Transverse colon (tissue), 4 donors: ENCODE measurements at regions not wholly inside any gene's neighbourhood (a gene's known extent, or its start where the extent isn't known, plus 50 kb on each side); places are given as distances from the start of the nearest gene placed in this dataset.

Source experiments
- DNase-seq: peaks from one replicate; pipeline ENCODE4 v3.0.0-alpha.2; 2019
- H3K27ac ChIP-seq, 4 donors: fragments of 200-600 bp; sonication (generic); 2 replicates each; pipeline ENCODE4 v1.5.1; 2016 to 2018; ENCODE audit warnings: inconsistent platforms in 4 of 4
- H3K27me3 ChIP-seq: fragments of 200-600 bp; sonication (generic); 2 replicates; pipeline ENCODE4 v1.5.1; 2017; ENCODE audit warnings: inconsistent platforms
- H3K36me3 ChIP-seq, 4 donors: fragments of 200-600 bp; sonication (generic); 2 replicates each; pipeline ENCODE4 v1.5.1; 2017 to 2019; ENCODE audit warnings: inconsistent platforms in 4 of 4
- H3K4me1 ChIP-seq, 4 donors: fragments of 200-600 bp; sonication (generic); 2 replicates each; pipeline ENCODE4 v1.5.1; 2017 to 2020; ENCODE audit warnings: inconsistent platforms in 4 of 4
- H3K4me3 ChIP-seq, 4 donors: fragments of 200-600 bp; sonication (generic); 1 replicate in 1 of 4; 2 replicates in 3 of 4; pipeline versions ENCODE4 v1.5.1 to v1.6.1; 2017 to 2019; ENCODE audit warnings: inconsistent platforms in 4 of 4
- H3K9me3 ChIP-seq, 2 donors: fragments of 200-600 bp; sonication (generic); 2 replicates each; pipeline ENCODE4 v1.5.1; 2017 to 2019; ENCODE audit warnings: inconsistent platforms in 2 of 2
- CTCF ChIP-seq, 5 experiments: fragments of 200-600 bp in 3 of 5; fragments of 450-650 bp in 2 of 5; sonication (generic) in 3 of 5; IDR thresholded peaks; 1 replicate in 2 of 5; 2 replicates in 3 of 5; pipeline ENCODE4 v1.5.1; 2016 to 2017; ENCODE audit warnings: antibody characterized with exemption in 5 of 5, inconsistent platforms in 3 of 5, mild to moderate bottlenecking in 2 of 5, moderate library complexity in 1 of 5
- EP300 ChIP-seq: sonication (generic); formaldehyde crosslinking; IDR thresholded peaks from one replicate; pipeline ENCODE4 v1.6.1; 2017; ENCODE audit warnings: antibody characterized with exemption, low read depth
- POLR2A ChIP-seq: fragments of 450-650 bp; IDR thresholded peaks from one replicate; pipeline ENCODE4 v1.6.1; 2016; ENCODE audit warnings: antibody characterized with exemption, mild to moderate bottlenecking, moderate library complexity
- POLR2AphosphoS5 ChIP-seq, 3 donors: sonication (generic); formaldehyde crosslinking; IDR thresholded peaks; one replicate each; pipeline ENCODE4 v1.6.1; 2016; ENCODE audit warnings: antibody characterized with exemption in 3 of 3
- WGBS, 2 donors: methylation state at CpG; one replicate each; pipeline ENCODE4 v1.1.5; 2018; ENCODE audit warnings: low coverage in 1 of 2; 5-methylcytosine and 5-hydroxymethylcytosine counted together
- in situ Hi-C, 4 donors: fragments of 200-750 bp; cut with MboI; loops; one replicate each; pipeline versions ENCODE4 v1.15.0 to v1.15.1; 2017; ENCODE audit warnings: low sequenced_read_pairs in 3 of 4, low pct_ligation_motif_present in 1 of 4, low pct_unique_long_range_greater_than_20kb in 1 of 4
- intact Hi-C: fragments of 100-400 bp; cut with DNase I; formaldehyde crosslinking; loops from one replicate; pipeline ENCODE4 v1.15.1; 2023; ENCODE audit warnings: low total_unique reads

GRCh38 chr7:26547156-26547555, 255.5 kb downstream of the SNX10 start:
- in situ Hi-C loops (no loop called here), intact Hi-C loops (no loop called here)
- H3K27ac ChIP-seq, result no peak overlapping the region
- H3K4me3 ChIP-seq, result no peak overlapping the region
- 84 to 91% methylated on average over 3 of the region's 3 CpGs for WGBS, 2 donors
- TF ChIP-seq CTCF (IDR thresholded peaks at IDR 0.05) (no peak), POLR2A (no peak), EP300 (no peak), POLR2AphosphoS5 (IDR thresholded peaks at IDR 0.05) (no peak)
- no peak for DNase-seq
- H3K27me3 ChIP-seq, result no peaks in the 10 kb centered on the region
- no peaks in the 10 kb centered on the region for H3K4me1 ChIP-seq
- no peaks in the 10 kb centered on the region for H3K9me3 ChIP-seq
- no peaks in the 10 kb centered on the region for H3K36me3 ChIP-seq

GRCh38 chr7:26549281-26549944, 257.8 kb downstream of the SNX10 start:
- DNase-seq, result no peak
- TF ChIP-seq CTCF (IDR thresholded peaks at IDR 0.05) (no peak), EP300 (no peak), POLR2AphosphoS5 (IDR thresholded peaks at IDR 0.05) (no peak), POLR2A (no peak)
- H3K9me3 ChIP-seq, result no peaks in the 10 kb centered on the region
- H3K4me3 ChIP-seq, result no peak overlapping the region
- no peaks in the 10 kb centered on the region for H3K27me3 ChIP-seq
- intact Hi-C loops (no loop called here), in situ Hi-C loops (no loop called here)
- WGBS, 2 donors, result 82 to 92% methylated on average over 2 to 11 of the region's 11 CpGs
- peaks cover 0 to 6% (median 3%) of the 10 kb centered on the region in 4 donors for H3K4me1 ChIP-seq
- H3K27ac ChIP-seq, result no peak overlapping the region
- H3K36me3 ChIP-seq, result no peaks in the 10 kb centered on the region

- Histone ChIP-seq H3K36me3 (no peaks in the 10 kb centered on the region), H3K27ac (no peak overlapping the region), H3K9me3 (no peaks in the 10 kb centered on the region), H3K27me3 (no peaks in the 10 kb centered on the region), H3K4me1 (peaks cover 0 to 6% (median 3%) of the 10 kb centered on the region in 4 donors), H3K4me3 (no peak overlapping the region)
- intact Hi-C loops, result no loop called here
- WGBS, 2 donors, result 67 to 80% methylated on average over 2 to 5 of the region's 5 CpGs
- DNase-seq, result no peak
- TF ChIP-seq POLR2AphosphoS5 (IDR thresholded peaks at IDR 0.05) (no peak), CTCF (IDR thresholded peaks at IDR 0.05) (no peak), EP300 (no peak), POLR2A (no peak)
- in situ Hi-C loops, result no loop called here
Measured at GRCh38 chr7:26550492-26550891, 258.8 kb downstream of the SNX10 start.

- Histone ChIP-seq H3K4me3 (no peak overlapping the region), H3K27ac (no peak overlapping the region), H3K27me3 (no peaks in the 10 kb centered on the region), H3K36me3 (no peaks in the 10 kb centered on the region), H3K9me3 (no peaks in the 10 kb centered on the region), H3K4me1 (peaks cover 0 to 6% (median 3%) of the 10 kb centered on the region in 4 donors)
- WGBS, 2 donors, result 62 to 82% methylated on average over 5 to 9 of the region's 9 CpGs
- no peak for DNase-seq
- TF ChIP-seq POLR2A (no peak), POLR2AphosphoS5 (IDR thresholded peaks at IDR 0.05) (no peak), EP300 (no peak), CTCF (IDR thresholded peaks at IDR 0.05) (no peak)
- in situ Hi-C loops, result no loop called here
- intact Hi-C loops, result no loop called here
Measured at GRCh38 chr7:26551740-26552139, 260.1 kb downstream of the SNX10 start.
